ENCODE measurements at regions not wholly inside any gene's neighbourhood (a gene's known extent, or its start where the extent isn't known, plus 50 kb on each side); places are given as distances from the start of the nearest gene placed in this dataset.
A peak's percentile ranks its signal among the peaks of the same experiment; 100 is the strongest.

DNA sequence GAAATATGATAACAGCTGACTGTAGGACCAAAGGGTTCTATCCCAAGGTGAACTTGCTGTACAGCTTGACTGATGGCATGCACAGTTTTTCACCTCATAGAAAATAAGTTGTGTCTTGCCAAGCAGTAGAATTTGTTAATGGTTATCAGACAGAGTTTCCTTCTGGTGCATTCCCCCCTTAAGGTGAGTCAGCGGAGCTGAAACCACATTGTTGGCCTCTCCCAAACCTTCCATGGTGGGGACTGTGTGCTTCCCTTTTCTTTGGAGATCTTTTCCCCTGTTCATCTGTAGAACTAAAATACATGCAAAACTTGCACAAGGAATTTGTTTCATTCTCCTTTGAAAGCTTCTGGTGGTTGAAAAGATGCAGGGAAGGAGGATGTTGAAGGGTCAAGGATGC lies 179.8 kb downstream of the FGF1 start:
- CTCF ChIA-PET = interaction anchor here (0.8 to 1.5 kb wide), 4 partner anchors 43 to 150 kb away, joined by 3 to 6 read pairs (median 4); no protein-coding TSS in a partner anchor

DNA sequence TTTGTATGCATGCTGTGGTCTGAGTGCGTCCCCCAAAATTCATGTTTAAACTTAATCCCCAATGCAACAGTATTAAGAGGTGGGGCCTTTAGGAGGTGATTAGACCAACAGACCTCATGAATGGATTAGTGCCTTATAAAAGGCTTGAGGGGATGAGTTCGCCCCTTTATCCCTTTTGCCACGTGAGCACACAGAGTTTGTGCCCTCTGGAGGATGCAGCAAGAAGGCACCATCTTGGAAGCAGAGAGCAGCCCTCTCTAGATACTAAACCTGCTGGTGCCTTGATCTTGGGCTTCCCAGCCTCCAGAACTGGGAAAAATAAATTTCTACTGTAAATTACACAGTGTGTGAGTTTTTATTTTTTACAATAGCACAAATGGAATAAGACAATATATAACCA lies 177.1 kb upstream of the SPRY4 start:
- Mint-ChIP-seq H3K9me3 (no peaks in the 10 kb centered on the region), H3K27ac (no peak overlapping the region), H3K4me1 (ENCODE audit: low read depth) (peaks cover 29% of the 10 kb centered on the region), H3K36me3 (no peaks in the 10 kb centered on the region), H3K4me3 (no peak overlapping the region), H3K27me3 (no peaks in the 10 kb centered on the region)
- no peak for DNase-seq
- POLR2A ChIA-PET = no interaction called here
- intact Hi-C loops (cut with micrococcal nuclease) = loop anchor here (5.0 kb wide), 1 partner anchor 280 kb away; no protein-coding TSS in a partner anchor
- CTCF ChIA-PET = no interaction called here

More for the DNA sequence above, 179.8 kb downstream of the FGF1 start:
- H3K36me3 Mint-ChIP-seq = no peaks in the 10 kb centered on the region
- POLR2A ChIA-PET = no interaction called here
- intact Hi-C loops (cut with micrococcal nuclease) = loop anchor here (1.0 to 5.0 kb wide), 4 partner anchors 73 to 354 kb away; partner anchors contain the start of gene SPRY4
- H3K4me3 Mint-ChIP-seq = no peak overlapping the region
- peak overlapping the region; percentile 53 for H3K27ac Mint-ChIP-seq
- no peaks in the 10 kb centered on the region for H3K27me3 Mint-ChIP-seq
- peaks cover 57% of the 10 kb centered on the region for H3K4me1 Mint-ChIP-seq (ENCODE audit: low read depth)
- peak; percentile 23 for DNase-seq
- no peaks in the 10 kb centered on the region for H3K9me3 Mint-ChIP-seq

DNA sequence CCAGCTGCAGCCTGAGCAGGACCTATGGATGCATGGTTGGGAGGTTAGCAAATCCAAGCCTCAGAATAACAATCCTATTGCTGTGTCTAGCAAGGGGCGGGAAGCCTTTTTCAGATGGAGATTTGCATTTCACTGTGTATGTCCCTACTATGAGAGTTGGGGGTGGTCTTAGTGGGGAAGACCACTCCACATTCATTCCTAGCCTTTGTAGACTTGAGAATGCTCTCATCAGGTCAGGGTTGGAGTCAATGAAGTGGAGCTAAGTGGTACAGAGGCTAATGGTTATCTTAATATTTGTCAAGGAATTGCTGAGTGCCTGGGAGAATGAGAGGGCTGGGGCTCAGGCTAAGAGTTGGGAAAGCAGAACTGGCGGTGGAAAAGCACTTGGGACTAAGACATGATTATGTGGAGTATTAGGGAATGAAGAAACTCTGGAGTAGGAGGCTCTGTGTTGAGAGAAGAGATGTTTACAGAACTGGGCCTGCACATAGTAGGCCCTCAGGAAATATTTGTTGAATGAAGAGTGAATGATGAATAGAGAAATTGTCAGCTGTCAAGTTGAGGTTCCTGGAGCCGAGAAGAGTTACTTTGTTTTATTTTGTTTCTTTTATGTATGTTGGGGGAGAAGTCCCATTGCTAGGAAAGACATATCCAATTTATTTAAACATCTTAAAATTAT lies 175.5 kb upstream of the SPRY4 start:
- intact Hi-C loops (cut with micrococcal nuclease) = loop anchor here (5.0 kb wide), 1 partner anchor 278 kb away; no protein-coding TSS in a partner anchor
- Mint-ChIP-seq H3K9me3 (no peaks in the 10 kb centered on the region), H3K27me3 (no peaks in the 10 kb centered on the region), H3K36me3 (no peaks in the 10 kb centered on the region), H3K27ac (no peak overlapping the region), H3K4me1 (ENCODE audit: low read depth) (peaks cover 13% of the 10 kb centered on the region), H3K4me3 (no peak overlapping the region)
- CTCF ChIA-PET = no interaction called here
- DNase-seq = no peak
- POLR2A ChIA-PET = no interaction called here

DNA sequence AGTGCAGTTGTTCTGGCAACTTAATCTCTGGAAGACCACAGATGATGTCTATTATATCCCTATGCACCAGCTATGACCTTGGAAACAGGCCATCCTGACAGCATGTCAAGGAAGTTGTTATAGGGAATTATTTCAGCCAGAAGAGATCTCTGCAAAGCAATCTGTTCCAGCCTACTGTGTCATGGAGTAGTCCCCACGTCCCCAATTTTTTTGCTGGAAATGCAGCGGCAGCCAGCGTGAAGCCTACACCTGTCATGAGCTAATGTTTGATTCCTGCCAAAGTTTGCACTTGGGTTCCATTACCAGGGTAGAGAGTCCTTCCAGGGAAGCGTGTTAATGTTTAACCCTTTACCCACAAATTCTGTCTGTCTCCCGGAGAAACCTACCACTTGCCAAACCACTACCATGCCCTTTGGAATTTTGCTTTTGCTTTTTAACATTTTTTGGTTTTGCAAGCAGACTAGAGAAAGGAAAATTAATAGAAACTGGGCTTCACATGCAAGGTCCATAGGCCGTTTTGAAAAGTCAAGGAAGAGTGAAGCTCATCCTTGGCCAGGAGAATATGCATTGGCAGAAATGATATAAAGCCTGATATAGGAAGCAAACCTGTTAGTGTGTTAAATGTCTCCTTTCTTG lies 174.9 kb upstream of the SPRY4 start:
- no peak overlapping the region for H3K27ac Mint-ChIP-seq
- H3K27me3 Mint-ChIP-seq = no peaks in the 10 kb centered on the region
- ChIA-PET POLR2A (no interaction called here), CTCF (no interaction called here)
- intact Hi-C loops (cut with micrococcal nuclease) = loop anchor here (5.0 kb wide), 1 partner anchor 277 kb away; no protein-coding TSS in a partner anchor
- peaks cover 12% of the 10 kb centered on the region for H3K4me1 Mint-ChIP-seq (ENCODE audit: low read depth)
- H3K4me3 Mint-ChIP-seq = no peak overlapping the region
- H3K9me3 Mint-ChIP-seq = no peaks in the 10 kb centered on the region
- H3K36me3 Mint-ChIP-seq = no peaks in the 10 kb centered on the region
- DNase-seq = no peak

DNA sequence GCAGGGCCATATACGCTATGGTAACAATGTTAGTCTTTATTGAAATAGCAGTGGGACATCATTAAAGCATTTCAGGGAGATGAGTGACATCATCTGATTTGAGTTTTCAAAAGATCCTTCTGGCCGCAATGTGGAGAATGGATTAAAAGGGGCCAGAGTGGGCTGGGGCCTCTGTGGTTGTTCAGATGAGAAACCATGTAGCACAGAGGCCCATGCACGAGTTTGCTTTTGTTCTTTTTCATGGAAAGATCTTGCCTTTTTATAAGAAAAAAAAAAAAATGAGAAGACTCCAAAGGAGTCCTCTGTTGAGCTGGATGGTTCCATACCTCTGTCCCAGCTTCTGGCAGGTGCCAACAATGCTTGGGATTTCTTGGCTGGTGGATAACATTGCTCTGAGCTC lies 173.5 kb upstream of the SPRY4 start:
- no peak for DNase-seq
- H3K27ac Mint-ChIP-seq = no peak overlapping the region
- H3K27me3 Mint-ChIP-seq = no peaks in the 10 kb centered on the region
- H3K9me3 Mint-ChIP-seq = no peaks in the 10 kb centered on the region
- CTCF ChIA-PET = no interaction called here
- intact Hi-C loops (cut with micrococcal nuclease) = no loop called here
- no peak overlapping the region for H3K4me3 Mint-ChIP-seq
- POLR2A ChIA-PET = no interaction called here
- no peaks in the 10 kb centered on the region for H3K36me3 Mint-ChIP-seq
- H3K4me1 Mint-ChIP-seq (ENCODE audit: low read depth) = peaks cover under 1% of the 10 kb centered on the region

DNA sequence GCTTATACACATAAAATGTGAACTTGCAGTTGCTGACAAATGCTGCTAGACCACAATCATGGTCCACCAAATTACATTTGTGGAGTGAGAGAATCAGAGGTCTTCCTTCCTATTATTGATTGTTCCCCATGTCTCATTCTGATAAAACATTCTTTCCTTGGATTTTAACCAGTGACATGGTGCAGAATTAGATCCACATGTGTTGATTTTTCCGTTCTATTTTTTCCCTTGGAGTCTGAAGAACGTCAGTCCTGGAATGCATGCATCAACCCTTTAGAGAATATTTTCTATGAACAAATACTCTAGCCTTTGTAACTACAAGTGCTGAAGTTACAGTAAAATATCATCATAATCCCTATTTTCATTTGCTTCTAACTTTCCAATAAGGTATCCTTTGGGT lies 170.7 kb upstream of the SPRY4 start:
- ChIA-PET POLR2A (no interaction called here), CTCF (no interaction called here)
- intact Hi-C loops (cut with micrococcal nuclease) = no loop called here
- Mint-ChIP-seq H3K9me3 (no peaks in the 10 kb centered on the region), H3K27me3 (no peaks in the 10 kb centered on the region), H3K36me3 (no peaks in the 10 kb centered on the region), H3K4me1 (ENCODE audit: low read depth) (peaks cover 3% of the 10 kb centered on the region), H3K4me3 (no peak overlapping the region), H3K27ac (no peak overlapping the region)
- DNase-seq = no peak

DNA sequence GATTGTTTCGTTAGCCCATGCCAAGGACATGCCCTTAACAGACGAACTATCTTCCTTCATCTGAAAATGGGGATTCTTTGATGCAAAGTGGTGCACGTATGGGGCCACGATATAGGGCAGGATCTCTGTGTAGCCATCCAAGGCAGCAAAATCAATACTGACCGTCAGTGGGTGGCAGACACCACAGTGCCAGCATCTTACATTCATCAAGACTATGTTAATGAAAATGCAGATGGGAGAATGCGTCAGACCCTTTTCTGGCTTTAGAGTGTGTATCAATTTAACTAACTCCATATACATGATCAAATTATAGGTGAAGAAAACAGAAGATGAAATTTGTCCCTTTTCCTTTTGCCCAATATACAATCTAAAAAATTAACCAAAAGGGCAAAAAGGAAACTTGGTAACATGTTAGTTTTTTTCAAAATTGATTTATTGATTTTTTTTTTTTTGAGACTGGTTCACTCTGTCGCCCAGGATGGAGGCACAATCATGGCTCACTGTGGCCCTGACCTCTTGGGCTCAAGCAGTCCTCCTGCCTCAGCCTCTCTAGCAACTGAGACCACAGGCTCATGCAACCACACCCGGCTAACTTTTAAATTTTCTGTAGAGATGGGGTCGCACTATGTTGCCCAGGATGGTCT lies 169.2 kb upstream of the SPRY4 start:
- POLR2A ChIA-PET = no interaction called here
- H3K36me3 Mint-ChIP-seq = no peaks in the 10 kb centered on the region
- H3K27me3 Mint-ChIP-seq = no peaks in the 10 kb centered on the region
- intact Hi-C loops (cut with micrococcal nuclease) = no loop called here
- CTCF ChIA-PET = no interaction called here
- DNase-seq = no peak
- peaks cover 3% of the 10 kb centered on the region for H3K4me1 Mint-ChIP-seq (ENCODE audit: low read depth)
- H3K9me3 Mint-ChIP-seq = no peaks in the 10 kb centered on the region
- no peak overlapping the region for H3K27ac Mint-ChIP-seq
- no peak overlapping the region for H3K4me3 Mint-ChIP-seq

DNA sequence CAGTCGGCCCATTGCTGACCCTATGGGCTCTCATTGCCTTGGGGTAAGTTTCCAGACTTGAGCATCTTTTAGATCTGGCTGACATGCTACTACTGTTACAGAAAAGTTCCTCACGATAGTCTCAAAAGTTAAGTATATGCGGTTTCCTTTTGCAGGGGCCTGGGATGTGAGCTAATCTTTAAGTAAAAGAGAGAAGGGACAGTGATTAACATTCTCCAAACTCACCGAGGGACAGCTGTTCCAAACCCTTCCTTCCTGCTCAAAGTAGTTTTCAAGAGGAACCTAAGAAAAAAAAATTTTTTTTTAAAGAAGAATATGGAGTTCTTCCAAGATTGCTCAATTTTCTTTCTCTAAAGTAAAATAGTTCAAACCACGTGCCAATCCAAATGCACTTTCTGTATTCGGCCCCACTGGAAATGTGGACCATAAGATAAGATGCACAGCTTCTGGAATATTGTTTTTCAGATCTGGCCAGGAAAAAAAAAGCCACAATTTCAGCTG lies 168.0 kb upstream of the SPRY4 start:
- ChIA-PET CTCF (interaction anchor here (0.7 kb wide), 1 partner anchor 216 kb away, joined by 3 read pairs; no protein-coding TSS in a partner anchor), POLR2A (no interaction called here)
- no peak for DNase-seq
- Mint-ChIP-seq H3K27me3 (no peaks in the 10 kb centered on the region), H3K4me3 (no peak overlapping the region), H3K36me3 (no peaks in the 10 kb centered on the region), H3K4me1 (ENCODE audit: low read depth) (peaks cover 3% of the 10 kb centered on the region), H3K27ac (no peak overlapping the region), H3K9me3 (no peaks in the 10 kb centered on the region)
- intact Hi-C loops (cut with micrococcal nuclease) = no loop called here

DNA sequence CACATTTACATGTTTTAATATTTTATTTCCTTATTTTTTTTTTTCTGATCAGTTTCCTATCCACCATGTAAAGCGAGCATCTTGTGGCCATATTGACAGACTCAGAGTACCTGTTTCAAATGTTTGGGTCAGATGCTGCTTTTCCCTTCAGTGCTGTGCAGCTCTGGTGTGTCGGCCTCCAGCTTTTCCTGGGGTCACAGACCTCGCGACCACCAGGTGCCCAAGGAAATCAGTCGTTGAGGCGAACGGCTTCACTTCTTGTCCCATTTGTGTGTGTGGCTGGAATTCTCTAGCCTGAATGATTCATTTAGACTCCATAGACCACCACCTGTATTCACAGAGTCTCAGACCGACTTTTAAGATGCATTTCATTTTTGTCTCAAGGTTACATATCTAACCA lies 166.9 kb upstream of the SPRY4 start:
- no peaks in the 10 kb centered on the region for H3K27me3 Mint-ChIP-seq
- no peaks in the 10 kb centered on the region for H3K9me3 Mint-ChIP-seq
- ChIA-PET POLR2A (no interaction called here), CTCF (no interaction called here)
- intact Hi-C loops (cut with micrococcal nuclease) = no loop called here
- no peak overlapping the region for H3K4me3 Mint-ChIP-seq
- DNase-seq = no peak
- no peaks in the 10 kb centered on the region for H3K36me3 Mint-ChIP-seq
- H3K27ac Mint-ChIP-seq = no peak overlapping the region
- peaks cover 3% of the 10 kb centered on the region for H3K4me1 Mint-ChIP-seq (ENCODE audit: low read depth)

DNA sequence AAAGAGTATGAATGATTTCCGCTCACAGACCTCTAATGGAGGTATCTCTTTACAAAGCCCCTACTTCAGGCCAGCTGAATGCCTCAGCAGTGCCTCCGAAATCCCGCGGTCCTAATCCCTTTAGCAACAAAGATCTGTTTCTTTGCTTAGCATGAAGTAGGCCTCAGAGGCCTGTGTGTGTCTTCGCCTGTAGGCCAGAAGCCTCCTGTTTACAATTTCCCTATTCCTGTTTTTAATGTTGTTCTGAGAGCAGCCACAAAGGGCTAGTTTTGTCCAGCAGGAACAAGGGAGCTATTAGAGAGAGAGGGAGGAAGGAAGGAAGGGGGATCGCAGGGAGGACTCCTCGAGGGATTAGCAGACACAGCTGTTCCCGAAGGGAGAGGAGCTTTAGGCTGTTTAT lies 166.4 kb upstream of the SPRY4 start:
- DNase-seq = no peak
- no peaks in the 10 kb centered on the region for H3K27me3 Mint-ChIP-seq
- peaks cover 3% of the 10 kb centered on the region for H3K36me3 Mint-ChIP-seq
- no peak overlapping the region for H3K4me3 Mint-ChIP-seq
- intact Hi-C loops (cut with micrococcal nuclease) = no loop called here
- ChIA-PET CTCF (no interaction called here), POLR2A (no interaction called here)
- H3K27ac Mint-ChIP-seq = no peak overlapping the region
- peaks cover 3% of the 10 kb centered on the region for H3K9me3 Mint-ChIP-seq
- peaks cover 3% of the 10 kb centered on the region for H3K4me1 Mint-ChIP-seq (ENCODE audit: low read depth)

DNA sequence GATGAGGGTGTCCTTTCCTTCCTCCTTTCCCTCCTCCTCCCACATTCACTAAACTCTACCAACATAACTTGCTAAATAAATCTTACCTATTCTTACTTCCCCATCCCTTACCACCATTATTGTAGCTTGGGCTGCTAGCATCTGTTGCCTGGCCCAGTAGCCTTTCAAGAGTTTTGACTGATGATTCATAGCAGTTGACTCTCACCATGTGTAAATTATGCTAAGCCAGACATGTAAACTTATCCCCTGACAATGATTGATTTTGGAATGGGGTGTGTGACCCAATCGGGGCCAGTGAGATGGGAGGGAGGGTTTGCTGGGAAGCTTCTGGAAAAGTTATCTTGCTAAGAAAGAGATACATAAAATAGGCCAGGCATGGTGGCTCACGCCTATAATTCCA lies 161.8 kb upstream of the SPRY4 start:
- H3K27ac Mint-ChIP-seq = no peak overlapping the region
- peaks cover 21% of the 10 kb centered on the region for H3K9me3 Mint-ChIP-seq
- ChIA-PET CTCF (no interaction called here), POLR2A (interaction anchor here (0.6 kb wide), 1 partner anchor 9 kb away, joined by 3 read pairs; no protein-coding TSS in a partner anchor)
- no peak overlapping the region for H3K4me3 Mint-ChIP-seq
- peaks cover under 1% of the 10 kb centered on the region for H3K4me1 Mint-ChIP-seq (ENCODE audit: low read depth)
- peaks cover 9% of the 10 kb centered on the region for H3K36me3 Mint-ChIP-seq
- intact Hi-C loops (cut with micrococcal nuclease) = no loop called here
- H3K27me3 Mint-ChIP-seq = no peaks in the 10 kb centered on the region
- no peak for DNase-seq

DNA sequence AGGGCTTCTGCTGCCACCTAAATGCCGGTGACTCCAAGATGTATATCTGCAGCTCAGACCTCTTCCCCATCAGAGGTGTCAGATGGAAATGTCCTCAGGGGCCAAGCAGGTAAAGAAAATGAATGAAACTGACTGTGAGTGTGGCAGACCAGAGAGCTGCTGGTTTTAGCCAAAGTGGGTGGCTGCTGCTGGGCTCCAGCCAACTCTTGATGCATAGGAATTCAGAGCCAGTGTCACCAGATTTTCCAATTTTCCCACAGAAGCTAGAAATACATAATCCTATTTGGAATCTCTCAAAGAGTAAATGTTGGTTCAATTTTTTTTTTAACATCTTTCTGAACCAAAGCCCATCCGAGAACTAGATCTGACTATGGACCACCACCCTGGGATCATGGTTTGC lies 161.2 kb upstream of the SPRY4 start:
- H3K4me1 Mint-ChIP-seq (ENCODE audit: low read depth) = peaks cover 4% of the 10 kb centered on the region
- H3K27me3 Mint-ChIP-seq = no peaks in the 10 kb centered on the region
- H3K27ac Mint-ChIP-seq = no peak overlapping the region
- intact Hi-C loops (cut with micrococcal nuclease) = no loop called here
- peaks cover 9% of the 10 kb centered on the region for H3K36me3 Mint-ChIP-seq
- no peak overlapping the region for H3K4me3 Mint-ChIP-seq
- POLR2A ChIA-PET = interaction anchor here (0.6 kb wide), 1 partner anchor 9 kb away, joined by 3 read pairs; no protein-coding TSS in a partner anchor
- CTCF ChIA-PET = no interaction called here
- H3K9me3 Mint-ChIP-seq = peaks cover 21% of the 10 kb centered on the region
- no peak for DNase-seq

Data from activated CD4-positive, alpha-beta memory T cell treated with anti-CD3 and anti-CD28 coated beads for 36 hours (primary cell).